ENCODE measurements at regions not wholly inside any gene's neighbourhood (a gene's known extent, or its start where the extent isn't known, plus 50 kb on each side); places are given as distances from the start of the nearest gene placed in this dataset.
"Not testable (repeated sequence)": the region's sequence is repeated elsewhere in the genome, so short reads cannot be mapped to it uniquely, and the experiment has no call there.

GRCh38 chr1:241447031-241447644, 72.4 kb downstream of the FH start:
- DNase-seq: no peak
- Mint-ChIP-seq H3K9me3 (no peaks in the 10 kb centered on the region), H3K36me3 (ENCODE audit: low read depth) (no peaks in the 10 kb centered on the region), H3K27me3 (no peaks in the 10 kb centered on the region), H3K4me1 (ENCODE audit: low read depth) (no peaks in the 10 kb centered on the region), H3K4me3 (no peak overlapping the region), H3K27ac (no peak overlapping the region)

GRCh38 chr1:241444836-241445235, 74.7 kb downstream of the FH start:
- no peaks in the 10 kb centered on the region for H3K36me3 Mint-ChIP-seq (ENCODE audit: low read depth)
- no peak for DNase-seq
- H3K27me3 Mint-ChIP-seq: peaks cover 2% of the 10 kb centered on the region
- H3K4me3 Mint-ChIP-seq: no peak overlapping the region
- no peaks in the 10 kb centered on the region for H3K9me3 Mint-ChIP-seq
- H3K4me1 Mint-ChIP-seq (ENCODE audit: low read depth): no peaks in the 10 kb centered on the region
- no peak overlapping the region for H3K27ac Mint-ChIP-seq

- Mint-ChIP-seq H3K27ac (no peak overlapping the region), H3K9me3 (no peaks in the 10 kb centered on the region), H3K4me1 (ENCODE audit: low read depth) (no peaks in the 10 kb centered on the region), H3K4me3 (no peak overlapping the region), H3K27me3 (peaks cover 5% of the 10 kb centered on the region), H3K36me3 (ENCODE audit: low read depth) (no peaks in the 10 kb centered on the region)
- DNase-seq: no peak
These were observed 76.0 kb downstream of the FH start for GRCh38 chr1:241443561-241443960.

- H3K27ac Mint-ChIP-seq: no peak overlapping the region
- no peak overlapping the region for H3K4me3 Mint-ChIP-seq
- H3K4me1 Mint-ChIP-seq (ENCODE audit: low read depth): no peaks in the 10 kb centered on the region
- DNase-seq: no peak
- no peaks in the 10 kb centered on the region for H3K36me3 Mint-ChIP-seq (ENCODE audit: low read depth)
- H3K27me3 Mint-ChIP-seq: peaks cover 5% of the 10 kb centered on the region
- no peaks in the 10 kb centered on the region for H3K9me3 Mint-ChIP-seq
These were observed 76.9 kb downstream of the FH start for GRCh38 chr1:241442686-241443085.

GRCh38 chr1:241440904-241441303, 78.7 kb downstream of the FH start:
- no peak overlapping the region for H3K27ac Mint-ChIP-seq
- H3K9me3 Mint-ChIP-seq: no peaks in the 10 kb centered on the region
- no peak for DNase-seq
- no peaks in the 10 kb centered on the region for H3K4me1 Mint-ChIP-seq (ENCODE audit: low read depth)
- peaks cover 5% of the 10 kb centered on the region for H3K27me3 Mint-ChIP-seq
- no peaks in the 10 kb centered on the region for H3K36me3 Mint-ChIP-seq (ENCODE audit: low read depth)
- H3K4me3 Mint-ChIP-seq: no peak overlapping the region

- DNase-seq; H3K4me1 Mint-ChIP-seq (ENCODE audit: low read depth); H3K36me3 Mint-ChIP-seq (ENCODE audit: low read depth); H3K27ac Mint-ChIP-seq; H3K9me3 Mint-ChIP-seq; H3K4me3 Mint-ChIP-seq: not testable (repeated sequence)
- H3K27me3 Mint-ChIP-seq: peaks cover 11% of the 10 kb centered on the region
These were observed 80.9 kb downstream of the FH start for GRCh38 chr1:241438686-241439085.

- peaks cover 41% of the 10 kb centered on the region for H3K27me3 Mint-ChIP-seq
- no peaks in the 10 kb centered on the region for H3K36me3 Mint-ChIP-seq (ENCODE audit: low read depth)
- no peak overlapping the region for H3K4me3 Mint-ChIP-seq
- DNase-seq: no peak
- no peak overlapping the region for H3K27ac Mint-ChIP-seq
- H3K4me1 Mint-ChIP-seq (ENCODE audit: low read depth): no peaks in the 10 kb centered on the region
- no peaks in the 10 kb centered on the region for H3K9me3 Mint-ChIP-seq
These were observed 75.2 kb upstream of the RGS7 start for GRCh38 chr1:241432241-241432640.

- H3K27ac Mint-ChIP-seq; H3K4me3 Mint-ChIP-seq; H3K4me1 Mint-ChIP-seq (ENCODE audit: low read depth); H3K9me3 Mint-ChIP-seq; H3K36me3 Mint-ChIP-seq (ENCODE audit: low read depth); DNase-seq: not testable (repeated sequence)
- peaks cover 74% of the 10 kb centered on the region for H3K27me3 Mint-ChIP-seq
These were observed 68.1 kb upstream of the RGS7 start for GRCh38 chr1:241425091-241425490.

- Mint-ChIP-seq H3K4me3 (no peak overlapping the region), H3K9me3 (no peaks in the 10 kb centered on the region), H3K36me3 (ENCODE audit: low read depth) (no peaks in the 10 kb centered on the region), H3K4me1 (ENCODE audit: low read depth) (peaks cover 4% of the 10 kb centered on the region), H3K27me3 (peaks cover 70% of the 10 kb centered on the region), H3K27ac (no peak overlapping the region)
- no peak for DNase-seq
These were observed 67.5 kb upstream of the RGS7 start for GRCh38 chr1:241424480-241424971.

GRCh38 chr1:241423541-241424479, 66.8 kb upstream of the RGS7 start:
- peak; percentile 35 for DNase-seq
- Mint-ChIP-seq H3K4me1 (ENCODE audit: low read depth) (peaks cover 4% of the 10 kb centered on the region), H3K27me3 (peaks cover 66% of the 10 kb centered on the region), H3K9me3 (no peaks in the 10 kb centered on the region), H3K36me3 (ENCODE audit: low read depth) (no peaks in the 10 kb centered on the region), H3K4me3 (peak overlapping the region; percentile 32), H3K27ac (no peak overlapping the region)

GRCh38 chr1:241422470-241422869, 65.5 kb upstream of the RGS7 start:
- Mint-ChIP-seq H3K4me1 (ENCODE audit: low read depth) (peaks cover 4% of the 10 kb centered on the region), H3K9me3 (no peaks in the 10 kb centered on the region), H3K27ac (no peak overlapping the region), H3K4me3 (no peak overlapping the region), H3K36me3 (ENCODE audit: low read depth) (no peaks in the 10 kb centered on the region), H3K27me3 (peaks cover 55% of the 10 kb centered on the region)
- no peak for DNase-seq

GRCh38 chr1:241419986-241420385, 63.0 kb upstream of the RGS7 start:
- Mint-ChIP-seq H3K27ac (no peak overlapping the region), H3K36me3 (ENCODE audit: low read depth) (no peaks in the 10 kb centered on the region), H3K4me3 (no peak overlapping the region), H3K4me1 (ENCODE audit: low read depth) (peaks cover 2% of the 10 kb centered on the region), H3K27me3 (peaks cover 31% of the 10 kb centered on the region), H3K9me3 (no peaks in the 10 kb centered on the region)
- no peak for DNase-seq

GRCh38 chr1:241417258-241417657, 60.3 kb upstream of the RGS7 start:
- Mint-ChIP-seq H3K27ac (no peak overlapping the region), H3K27me3 (peaks cover 14% of the 10 kb centered on the region), H3K4me1 (ENCODE audit: low read depth) (no peaks in the 10 kb centered on the region), H3K9me3 (no peaks in the 10 kb centered on the region), H3K4me3 (no peak overlapping the region), H3K36me3 (ENCODE audit: low read depth) (no peaks in the 10 kb centered on the region)
- DNase-seq: no peak

GRCh38 chr1:241413974-241414373, 57.0 kb upstream of the RGS7 start:
- H3K4me3 Mint-ChIP-seq: no peak overlapping the region
- no peaks in the 10 kb centered on the region for H3K9me3 Mint-ChIP-seq
- H3K4me1 Mint-ChIP-seq (ENCODE audit: low read depth): no peaks in the 10 kb centered on the region
- DNase-seq: no peak
- no peaks in the 10 kb centered on the region for H3K36me3 Mint-ChIP-seq (ENCODE audit: low read depth)
- peaks cover 3% of the 10 kb centered on the region for H3K27me3 Mint-ChIP-seq
- H3K27ac Mint-ChIP-seq: no peak overlapping the region

- Mint-ChIP-seq H3K4me3 (no peak overlapping the region), H3K27ac (no peak overlapping the region), H3K9me3 (no peaks in the 10 kb centered on the region), H3K27me3 (peaks cover 3% of the 10 kb centered on the region), H3K4me1 (ENCODE audit: low read depth) (no peaks in the 10 kb centered on the region), H3K36me3 (ENCODE audit: low read depth) (no peaks in the 10 kb centered on the region)
- no peak for DNase-seq
These were observed 56.4 kb upstream of the RGS7 start for GRCh38 chr1:241413386-241413785.

Measured in activated T-cell treated with anti-CD3 and anti-CD28 coated beads, Interleukin-2, amount 50 U/mL, for 24 hours (primary cell).